Activated CD8-positive, alpha-beta memory T cell treated with anti-CD3 and anti-CD28 coated beads for 48 hours (primary cell): ENCODE measurements at regions not wholly inside any gene's neighbourhood (a gene's known extent, or its start where the extent isn't known, plus 50 kb on each side); places are given as distances from the start of the nearest gene placed in this dataset.
"Not testable (repeated sequence)": the region's sequence is repeated elsewhere in the genome, so short reads cannot be mapped to it uniquely, and the experiment has no call there.

Source experiments
- DNase-seq, 3 experiments: peaks; one replicate each; pipeline ENCODE4 v3.0.0-alpha.2; 2020; ENCODE audit warnings: low read depth in 2 of 3, low spot score in 2 of 3

GRCh38 chr1:145482214-145482860 is 56.9 kb upstream of the NBPF20 start:
- DNase-seq: not testable (repeated sequence)

GRCh38 chr1:145475962-145476361 is 50.6 kb upstream of the NBPF20 start:
- not testable (repeated sequence) for DNase-seq

- peak in 1 of 3 experiments; percentile 27 for DNase-seq
These were observed 50.0 kb upstream of the NBPF20 start for GRCh38 chr1:145475369-145475915.
